HL-60 (cell line): ENCODE measurements at regions not wholly inside any gene's neighbourhood (a gene's known extent, or its start where the extent isn't known, plus 50 kb on each side); places are given as distances from the start of the nearest gene placed in this dataset.

ENCODE experiments used
- POLR2AphosphoS5 ChIP-seq: IDR thresholded peaks from 2 replicates; pipeline ENCODE4 v1.6.1; 2012; ENCODE audit warnings: low read depth
- TF ChIP-seq, protein P1 (sequence below): IDR thresholded peaks from one replicate; pipeline ENCODE4 v1.5.1; 2011; ENCODE audit warnings: low read length, control low read depth, inconsistent platforms; ENCODE audit not compliant: insufficient read depth

DNA sequence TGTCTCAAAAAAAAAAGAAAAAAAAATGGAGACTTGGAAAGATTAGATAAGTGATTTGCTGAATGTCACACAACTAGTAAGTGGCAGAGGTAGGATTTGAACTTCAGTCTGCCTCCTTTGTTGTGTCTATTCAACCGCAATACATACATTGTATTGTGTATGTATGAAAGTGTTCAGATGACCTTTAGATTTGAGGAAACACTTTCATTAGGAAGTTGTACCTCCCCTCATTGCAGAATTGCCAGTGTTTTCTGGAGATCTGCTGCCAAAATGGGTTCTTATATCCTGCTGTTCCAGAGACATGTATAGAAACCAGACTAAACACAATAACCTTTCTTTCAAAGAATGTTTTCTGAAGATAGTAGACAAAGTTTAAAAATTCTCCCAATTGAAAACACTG is 247.4 kb upstream of the TBL1XR1 start:
- no peak for TF ChIP-seq POLR2AphosphoS5
- TF ChIP-seq, protein P1, sequence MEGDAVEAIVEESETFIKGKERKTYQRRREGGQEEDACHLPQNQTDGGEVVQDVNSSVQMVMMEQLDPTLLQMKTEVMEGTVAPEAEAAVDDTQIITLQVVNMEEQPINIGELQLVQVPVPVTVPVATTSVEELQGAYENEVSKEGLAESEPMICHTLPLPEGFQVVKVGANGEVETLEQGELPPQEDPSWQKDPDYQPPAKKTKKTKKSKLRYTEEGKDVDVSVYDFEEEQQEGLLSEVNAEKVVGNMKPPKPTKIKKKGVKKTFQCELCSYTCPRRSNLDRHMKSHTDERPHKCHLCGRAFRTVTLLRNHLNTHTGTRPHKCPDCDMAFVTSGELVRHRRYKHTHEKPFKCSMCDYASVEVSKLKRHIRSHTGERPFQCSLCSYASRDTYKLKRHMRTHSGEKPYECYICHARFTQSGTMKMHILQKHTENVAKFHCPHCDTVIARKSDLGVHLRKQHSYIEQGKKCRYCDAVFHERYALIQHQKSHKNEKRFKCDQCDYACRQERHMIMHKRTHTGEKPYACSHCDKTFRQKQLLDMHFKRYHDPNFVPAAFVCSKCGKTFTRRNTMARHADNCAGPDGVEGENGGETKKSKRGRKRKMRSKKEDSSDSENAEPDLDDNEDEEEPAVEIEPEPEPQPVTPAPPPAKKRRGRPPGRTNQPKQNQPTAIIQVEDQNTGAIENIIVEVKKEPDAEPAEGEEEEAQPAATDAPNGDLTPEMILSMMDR, result no peak
